Spleen (tissue), 7 donors: ENCODE measurements at regions not wholly inside any gene's neighbourhood (a gene's known extent, or its start where the extent isn't known, plus 50 kb on each side); places are given as distances from the start of the nearest gene placed in this dataset.

Source experiments
- CTCF ChIP-seq, 11 experiments: fragments of 200-600 bp in 7 of 11; fragments of 450-650 bp in 4 of 11; sonication (generic) in 4 of 11; IDR thresholded peaks in 8 of 11; conservative IDR thresholded peaks in 3 of 11; 1 replicate in 7 of 11; 2 replicates in 4 of 11; pipeline versions ENCODE4 v1.4.0 to v1.8.0; 2016 to 2021; ENCODE audit warnings: antibody characterized with exemption in 11 of 11, inconsistent platforms in 4 of 11, mild to moderate bottlenecking in 1 of 11
- POLR2A ChIP-seq, 3 donors: fragments of 450-650 bp; IDR thresholded peaks; one replicate each; pipeline ENCODE4 v1.5.1; 2017; ENCODE audit warnings: antibody characterized with exemption in 3 of 3, mild to moderate bottlenecking in 1 of 3
- donor health status: DM: no; HTN: no; CAD: no; lungs with moderate emphysema.
- donor health status: DM: no; HTN: no; CAD: no.
- donor health status: DM: no; HTN: no; CAD: no.

DNA sequence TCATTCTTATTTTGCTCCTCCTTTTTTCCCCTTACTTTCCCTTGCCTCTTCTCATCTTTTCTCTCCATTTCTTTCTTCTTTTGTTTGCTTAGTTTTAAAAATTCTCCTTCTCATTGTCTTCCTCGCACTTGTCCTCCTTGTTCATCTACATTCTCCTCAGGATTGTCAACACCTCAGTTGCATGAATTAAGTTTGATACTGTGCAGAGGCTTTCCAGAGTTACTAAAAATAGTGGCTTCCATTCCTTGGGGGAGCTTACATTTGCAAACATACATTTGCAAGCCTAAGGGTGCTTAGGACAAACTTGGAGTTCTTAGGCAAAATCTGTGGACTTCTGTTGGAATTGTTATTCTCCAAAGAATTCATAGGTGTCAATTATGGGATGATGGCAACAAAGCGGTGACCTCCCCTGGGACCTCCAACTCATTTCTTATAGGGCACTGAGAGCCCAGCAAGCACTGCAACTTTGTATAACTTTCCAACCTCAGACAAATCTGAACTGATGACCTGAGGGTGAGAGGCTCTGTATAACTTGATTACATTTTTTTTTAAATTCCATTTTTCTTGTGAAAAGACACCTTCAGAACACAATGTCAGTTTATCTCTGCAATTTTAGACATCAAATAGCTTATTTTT is 371.4 kb downstream of the TMEM38B start:
- TF ChIP-seq CTCF (IDR thresholded peaks at IDR 0.05 in 8 of 11, conservative IDR thresholded peaks at IDR 0.05 in 3 of 11) (no peak), POLR2A (IDR thresholded peaks at IDR 0.05) (no peak)
